ENCODE measurements at regions not wholly inside any gene's neighbourhood (a gene's known extent, or its start where the extent isn't known, plus 50 kb on each side); places are given as distances from the start of the nearest gene placed in this dataset.

GRCh38 chr2:138239902-138240491 is 261.6 kb upstream of the SPOPL start:
- no peak for TF ChIP-seq CTCF (IDR thresholded peaks at IDR 0.05; ENCODE audit: low read depth, low read length)
- TF ChIP-seq POLR2A (IDR thresholded peaks at IDR 0.05; ENCODE audit: extremely low read depth, insufficient read length): no peak
